ENCODE measurements at regions not wholly inside any gene's neighbourhood (a gene's known extent, or its start where the extent isn't known, plus 50 kb on each side); places are given as distances from the start of the nearest gene placed in this dataset.

GRCh38 chr4:155268821-155269220 lies 60.4 kb downstream of the NPY2R start:
- Histone ChIP-seq H3K4me3 (ENCODE audit: control insufficient read depth in 1 of 2, extremely low read depth in 1 of 2, low read length in 1 of 2) (no peak overlapping the region), H3K4me1 (ENCODE audit: control insufficient read depth in 1 of 2, extremely low read depth in 1 of 2, insufficient read depth in 2 of 2, low read length in 2 of 2) (no peaks in the 10 kb centered on the region), H3K9me3 (peaks cover 2% of the 10 kb centered on the region), H3K27me3 (replicated peaks in 1 of 2; ENCODE audit: control insufficient read depth in 2 of 2, extremely low read depth in 1 of 2, insufficient read depth in 2 of 2, low read length in 1 of 2) (no peaks in the 10 kb centered on the region), H3K36me3 (ENCODE audit: control insufficient read depth in 2 of 2, extremely low read depth in 1 of 2, insufficient read depth in 1 of 2, low read length in 1 of 2) (no peaks in the 10 kb centered on the region), H3K27ac (ENCODE audit: low read length) (no peak overlapping the region)
- ChIA-PET CTCF (no interaction called here), POLR2A (no interaction called here)
- Mint-ChIP-seq H3K36me3 (no peaks in the 10 kb centered on the region), H3K9me3 (peaks cover 10 to 15% (median 14%) of the 10 kb centered on the region in 3 donors), H3K27ac (no peak overlapping the region), H3K27me3 (peaks cover 1 to 7% of the 10 kb centered on the region in 2 donors), H3K4me3 (no peak overlapping the region), H3K4me1 (no peaks in the 10 kb centered on the region)
- DNase-seq (no peak), ATAC-seq (replicated peaks in 1 of 4) (no peak)

- Mint-ChIP-seq H3K27ac (no peak overlapping the region), H3K27me3 (peaks cover 1 to 7% of the 10 kb centered on the region in 2 donors), H3K9me3 (peaks cover 10 to 15% (median 14%) of the 10 kb centered on the region in 3 donors), H3K4me3 (no peak overlapping the region), H3K4me1 (no peaks in the 10 kb centered on the region), H3K36me3 (no peaks in the 10 kb centered on the region)
- no peak for DNase-seq
- Histone ChIP-seq H3K4me1 (ENCODE audit: control insufficient read depth in 1 of 2, extremely low read depth in 1 of 2, insufficient read depth in 2 of 2, low read length in 2 of 2) (no peaks in the 10 kb centered on the region), H3K27me3 (replicated peaks in 1 of 2; ENCODE audit: control insufficient read depth in 2 of 2, extremely low read depth in 1 of 2, insufficient read depth in 2 of 2, low read length in 1 of 2) (no peaks in the 10 kb centered on the region), H3K36me3 (ENCODE audit: control insufficient read depth in 2 of 2, extremely low read depth in 1 of 2, insufficient read depth in 1 of 2, low read length in 1 of 2) (no peaks in the 10 kb centered on the region), H3K27ac (ENCODE audit: low read length) (no peak overlapping the region), H3K4me3 (ENCODE audit: control insufficient read depth in 1 of 2, extremely low read depth in 1 of 2, low read length in 1 of 2) (no peak overlapping the region), H3K9me3 (peaks cover 2% of the 10 kb centered on the region)
- no peak for ATAC-seq (replicated peaks in 1 of 4)
- POLR2A ChIA-PET: no interaction called here
- CTCF ChIA-PET: no interaction called here
These were observed 62.2 kb downstream of the NPY2R start for GRCh38 chr4:155270671-155271070.

- peak in 1 of 35 experiments; percentile 2 for DNase-seq
- no peak overlapping the region for H3K27ac Mint-ChIP-seq
- no peak overlapping the region for H3K27ac ChIP-seq (ENCODE audit: low read length)
- H3K9me3 ChIP-seq: peaks cover 2% of the 10 kb centered on the region
- H3K4me3 Mint-ChIP-seq: no peak overlapping the region
- H3K4me1 ChIP-seq (ENCODE audit: control insufficient read depth in 1 of 2, extremely low read depth in 1 of 2, insufficient read depth in 2 of 2, low read length in 2 of 2): no peaks in the 10 kb centered on the region
- POLR2A ChIA-PET: no interaction called here
- no peaks in the 10 kb centered on the region for H3K36me3 Mint-ChIP-seq
- no peaks in the 10 kb centered on the region for H3K36me3 ChIP-seq (ENCODE audit: control insufficient read depth in 2 of 2, extremely low read depth in 1 of 2, insufficient read depth in 1 of 2, low read length in 1 of 2)
- H3K27me3 Mint-ChIP-seq: peaks cover 1 to 7% of the 10 kb centered on the region in 2 donors
- H3K27me3 ChIP-seq (replicated peaks in 1 of 2; ENCODE audit: control insufficient read depth in 2 of 2, extremely low read depth in 1 of 2, insufficient read depth in 2 of 2, low read length in 1 of 2): no peaks in the 10 kb centered on the region
- H3K9me3 Mint-ChIP-seq: peaks cover 10 to 15% (median 14%) of the 10 kb centered on the region in 3 donors
- ATAC-seq (replicated peaks in 1 of 4): no peak
- CTCF ChIA-PET: no interaction called here
- no CpG with 5 or more reads among the region's 1 CpG for WGBS (ENCODE audit: insufficient coverage)
- no peaks in the 10 kb centered on the region for H3K4me1 Mint-ChIP-seq
- H3K4me3 ChIP-seq (ENCODE audit: control insufficient read depth in 1 of 2, extremely low read depth in 1 of 2, low read length in 1 of 2): no peak overlapping the region
These were observed 63.1 kb downstream of the NPY2R start for GRCh38 chr4:155271557-155271956.

GRCh38 chr4:155288999-155289398 lies 80.6 kb downstream of the NPY2R start:
- Mint-ChIP-seq H3K9me3 (no peaks in the 10 kb centered on the region), H3K27ac (no peak overlapping the region), H3K36me3 (no peaks in the 10 kb centered on the region), H3K4me1 (no peaks in the 10 kb centered on the region), H3K27me3 (no peaks in the 10 kb centered on the region), H3K4me3 (no peak overlapping the region)
- H3K27ac ChIP-seq (ENCODE audit: low read length): no peak overlapping the region
- DNase-seq: no peak
- POLR2A ChIA-PET: no interaction called here
- H3K4me1 ChIP-seq (ENCODE audit: control insufficient read depth in 1 of 2, extremely low read depth in 1 of 2, insufficient read depth in 2 of 2, low read length in 2 of 2): no peaks in the 10 kb centered on the region
- H3K4me3 ChIP-seq (ENCODE audit: control insufficient read depth in 1 of 2, extremely low read depth in 1 of 2, low read length in 1 of 2): no peak overlapping the region
- no peak for ATAC-seq (replicated peaks in 1 of 4)
- H3K9me3 ChIP-seq: no peaks in the 10 kb centered on the region
- no peaks in the 10 kb centered on the region for H3K27me3 ChIP-seq (replicated peaks in 1 of 2; ENCODE audit: control insufficient read depth in 2 of 2, extremely low read depth in 1 of 2, insufficient read depth in 2 of 2, low read length in 1 of 2)
- no peaks in the 10 kb centered on the region for H3K36me3 ChIP-seq (ENCODE audit: control insufficient read depth in 2 of 2, extremely low read depth in 1 of 2, insufficient read depth in 1 of 2, low read length in 1 of 2)
- CTCF ChIA-PET: no interaction called here

Measured in T-cell (primary cell).